Tibial nerve (tissue), 4 donors: ENCODE measurements at regions not wholly inside any gene's neighbourhood (a gene's known extent, or its start where the extent isn't known, plus 50 kb on each side); places are given as distances from the start of the nearest gene placed in this dataset.
"Not testable (repeated sequence)": the region's sequence is repeated elsewhere in the genome, so short reads cannot be mapped to it uniquely, and the experiment has no call there.

ENCODE experiments used
- DNase-seq, 2 donors: peaks; one replicate each; pipeline ENCODE4 v3.0.0-alpha.2; 2019; ENCODE audit warnings: low spot score in 2 of 2
- H3K27ac ChIP-seq, 4 donors: fragments of 200-600 bp; sonication (generic) in 3 of 4; one replicate each; pipeline ENCODE4 v1.5.1; 2017 to 2019; ENCODE audit warnings: mild to moderate bottlenecking in 1 of 4
- H3K27me3 ChIP-seq, 2 donors: fragments of 200-600 bp; sonication (generic) in 1 of 2; one replicate each; pipeline versions ENCODE4 v1.5.1 to v1.6.0; 2017 to 2019
- H3K36me3 ChIP-seq, 3 donors: fragments of 200-600 bp; sonication (generic); one replicate each; pipeline ENCODE4 v1.5.1; 2018 to 2019
- H3K4me1 ChIP-seq, 4 donors: fragments of 200-600 bp; sonication (generic) in 3 of 4; one replicate each; pipeline ENCODE4 v1.5.1; 2017 to 2019
- H3K4me3 ChIP-seq, 4 donors: fragments of 200-600 bp; sonication (generic) in 3 of 4; one replicate each; pipeline ENCODE4 v1.5.1; 2017 to 2019; ENCODE audit warnings: mild to moderate bottlenecking in 1 of 4, moderate library complexity in 1 of 4
- H3K9me3 ChIP-seq, 4 donors: fragments of 200-600 bp; sonication (generic) in 3 of 4; one replicate each; pipeline ENCODE4 v1.5.1; 2017 to 2019
- CTCF ChIP-seq, 5 experiments: fragments of 200-600 bp in 3 of 5; fragments of 450-650 bp in 2 of 5; sonication (generic) in 3 of 5; IDR thresholded peaks; one replicate each; pipeline ENCODE4 v1.5.1; 2016 to 2019; ENCODE audit warnings: antibody characterized with exemption in 5 of 5, mild to moderate bottlenecking in 3 of 5, moderate library complexity in 2 of 5
- EP300 ChIP-seq, 2 donors: sonication (generic); formaldehyde crosslinking; IDR thresholded peaks; one replicate each; pipeline ENCODE4 v1.6.1; 2017; ENCODE audit warnings: antibody characterized with exemption in 2 of 2, mild to moderate bottlenecking in 1 of 2
- POLR2A ChIP-seq, 2 donors: fragments of 450-650 bp; IDR thresholded peaks; one replicate each; pipeline ENCODE4 v1.6.1; 2017; ENCODE audit warnings: antibody characterized with exemption in 2 of 2, mild to moderate bottlenecking in 2 of 2, moderate library complexity in 2 of 2
- WGBS, 2 donors: methylation state at CpG; one replicate each; pipeline ENCODE4 v1.1.5; 2018; 5-methylcytosine and 5-hydroxymethylcytosine counted together

GRCh38 chr17:70292366-70292765, 123.0 kb downstream of the KCNJ2 start:
- no peak overlapping the region for H3K4me3 ChIP-seq
- WGBS, 2 donors, result 30 to 48% methylated on average over 1 of the region's 1 CpG
- H3K9me3 ChIP-seq, result no peaks in the 10 kb centered on the region
- no peak for DNase-seq
- H3K36me3 ChIP-seq, result no peaks in the 10 kb centered on the region
- TF ChIP-seq POLR2A (IDR thresholded peaks at IDR 0.05) (no peak), CTCF (IDR thresholded peaks at IDR 0.05) (no peak), EP300 (IDR thresholded peaks at IDR 0.05) (no peak)
- no peak overlapping the region for H3K27ac ChIP-seq
- H3K27me3 ChIP-seq, result no peaks in the 10 kb centered on the region
- no peaks in the 10 kb centered on the region for H3K4me1 ChIP-seq

GRCh38 chr17:70293564-70294310, 124.4 kb downstream of the KCNJ2 start:
- H3K27ac ChIP-seq, H3K4me3 ChIP-seq, DNase-seq, H3K36me3 ChIP-seq, H3K9me3 ChIP-seq, H3K27me3 ChIP-seq, H3K4me1 ChIP-seq: not testable (repeated sequence)
- WGBS, 2 donors, result 83 to 88% methylated on average over 6 of the region's 6 CpGs

GRCh38 chr17:70295329-70295728, 126.0 kb downstream of the KCNJ2 start:
- Histone ChIP-seq H3K9me3 (no peaks in the 10 kb centered on the region), H3K27me3 (no peaks in the 10 kb centered on the region), H3K27ac (no peak overlapping the region), H3K36me3 (no peaks in the 10 kb centered on the region), H3K4me1 (no peaks in the 10 kb centered on the region), H3K4me3 (no peak overlapping the region)
- no peak for DNase-seq
- WGBS, 2 donors, result 28 to 29% methylated on average over 1 of the region's 1 CpG
- no peak for TF ChIP-seq POLR2A (IDR thresholded peaks at IDR 0.05)
- no peak for TF ChIP-seq CTCF (IDR thresholded peaks at IDR 0.05)
- TF ChIP-seq EP300 (IDR thresholded peaks at IDR 0.05), result no peak

GRCh38 chr17:70295731-70296130, 126.4 kb downstream of the KCNJ2 start:
- no peaks in the 10 kb centered on the region for H3K9me3 ChIP-seq
- no peaks in the 10 kb centered on the region for H3K36me3 ChIP-seq
- no peak for DNase-seq
- no peaks in the 10 kb centered on the region for H3K27me3 ChIP-seq
- H3K4me3 ChIP-seq, result no peak overlapping the region
- H3K4me1 ChIP-seq, result no peaks in the 10 kb centered on the region
- 88 to 90% methylated on average over 1 of the region's 1 CpG for WGBS, 2 donors
- TF ChIP-seq POLR2A (IDR thresholded peaks at IDR 0.05) (no peak), EP300 (IDR thresholded peaks at IDR 0.05) (no peak), CTCF (IDR thresholded peaks at IDR 0.05) (no peak)
- no peak overlapping the region for H3K27ac ChIP-seq

- no peak for DNase-seq
- no peak overlapping the region for H3K27ac ChIP-seq
- H3K9me3 ChIP-seq, result no peaks in the 10 kb centered on the region
- H3K4me1 ChIP-seq, result no peaks in the 10 kb centered on the region
- H3K36me3 ChIP-seq, result no peaks in the 10 kb centered on the region
- H3K4me3 ChIP-seq, result no peak overlapping the region
- WGBS, 2 donors, result 92 to 94% methylated on average over 2 of the region's 2 CpGs
- no peak for TF ChIP-seq EP300 (IDR thresholded peaks at IDR 0.05)
- no peaks in the 10 kb centered on the region for H3K27me3 ChIP-seq
Measured at GRCh38 chr17:70296456-70296855, 127.1 kb downstream of the KCNJ2 start.

- TF ChIP-seq POLR2A (IDR thresholded peaks at IDR 0.05) (no peak), EP300 (IDR thresholded peaks at IDR 0.05) (no peak), CTCF (IDR thresholded peaks at IDR 0.05) (no peak)
- Histone ChIP-seq H3K27ac (no peak overlapping the region), H3K4me1 (no peaks in the 10 kb centered on the region), H3K4me3 (no peak overlapping the region), H3K27me3 (no peaks in the 10 kb centered on the region), H3K36me3 (no peaks in the 10 kb centered on the region), H3K9me3 (no peaks in the 10 kb centered on the region)
- 67 to 85% methylated on average over 2 of the region's 2 CpGs for whole genome bisulfite sequencing, 2 donors
- DNase-seq, result no peak
Measured at GRCh38 chr17:70297397-70297796, 128.1 kb downstream of the KCNJ2 start.
